Right lobe of liver (tissue), 6 donors: ENCODE measurements at regions not wholly inside any gene's neighbourhood (a gene's known extent, or its start where the extent isn't known, plus 50 kb on each side); places are given as distances from the start of the nearest gene placed in this dataset.
"Not testable (repeated sequence)": the region's sequence is repeated elsewhere in the genome, so short reads cannot be mapped to it uniquely, and the experiment has no call there.

Source experiments
- ATAC-seq, 4 donors: fragments of 200-7000 bp; cut with Tn5 transposase; one replicate each; pipeline ENCODE4 v1.9.1; 2020; ENCODE audit warnings: mild to moderate bottlenecking in 4 of 4, moderate library complexity in 4 of 4
- DNase-seq, 3 donors: peaks; one replicate each; pipeline ENCODE4 v3.0.0-alpha.2; 2020
- H3K27ac ChIP-seq, 3 donors: fragments of 200-600 bp; one replicate each; pipeline ENCODE4 v1.8.0; 2022
- H3K27me3 ChIP-seq, 2 donors: fragments of 200-600 bp; one replicate each; pipeline ENCODE4 v1.8.0; 2022
- H3K36me3 ChIP-seq, 4 donors: fragments of 200-600 bp; sonication (generic) in 1 of 4; one replicate each; pipeline versions ENCODE4 v1.5.1 to v1.8.0; 2017 to 2022; ENCODE audit warnings: control low read depth in 1 of 4
- H3K4me1 ChIP-seq, 4 donors: fragments of 200-600 bp; sonication (generic) in 1 of 4; one replicate each; pipeline versions ENCODE4 v1.5.1 to v1.8.0; 2017 to 2022; ENCODE audit warnings: control low read depth in 1 of 4
- H3K4me3 ChIP-seq, 3 donors: fragments of 200-600 bp; one replicate each; pipeline ENCODE4 v1.8.0; 2022
- H3K9me3 ChIP-seq, 4 donors: fragments of 200-600 bp; sonication (generic) in 1 of 4; one replicate each; pipeline versions ENCODE4 v1.5.1 to v1.8.0; 2017 to 2022; ENCODE audit warnings: control low read depth in 1 of 4
- CTCF ChIP-seq, 4 donors: fragments of 200-600 bp in 3 of 4; fragments of 450-650 bp in 1 of 4; IDR thresholded peaks; one replicate each; pipeline versions ENCODE4 v1.5.1 to v1.8.0; 2016 to 2022; ENCODE audit warnings: antibody characterized with exemption in 4 of 4, mild to moderate bottlenecking in 2 of 4
- POLR2A ChIP-seq: fragments of 450-650 bp; IDR thresholded peaks from one replicate; pipeline ENCODE4 v1.6.1; 2017; ENCODE audit warnings: antibody characterized with exemption, mild to moderate bottlenecking
- WGBS: methylation state at CpG from one replicate; pipeline ENCODE4 v1.1.6; 2018; ENCODE audit warnings: low coverage, low lambda C conversion rate; ENCODE audit not compliant: insufficient coverage; ENCODE audit errors: missing lambda C conversion rate; 5-methylcytosine and 5-hydroxymethylcytosine counted together
- intact Hi-C, 2 donors: fragments of 100-400 bp; cut with DNase I; formaldehyde crosslinking; loops; one replicate each; pipeline versions ENCODE4 v1.11.2 to v1.14.1; 2022
- donor health status: DM: no; HTN: yes; CAD: no.
- donor health status: DM: no; HTN: no; CAD: no.
- donor health status: DM: no; HTN: no; CAD: no.
- donor health status: DM: no; HTN: yes; CAD: no.
- donor health status: DM: no; HTN: yes; CAD: no.

- Histone ChIP-seq H3K4me3 (no peak overlapping the region), H3K4me1 (no peaks in the 10 kb centered on the region), H3K9me3 (no peaks in the 10 kb centered on the region), H3K27ac (no peak overlapping the region), H3K36me3 (no peaks in the 10 kb centered on the region), H3K27me3 (no peaks in the 10 kb centered on the region)
- intact Hi-C loops, result no loop called here
- no peak for DNase-seq
- no peak for ATAC-seq
- 96% methylated on average over 31 of the region's 71 CpGs for WGBS
- TF ChIP-seq POLR2A (no peak), CTCF (IDR thresholded peaks at IDR 0.05) (no peak)
Measured at GRCh38 chr13:18233783-18234299, 947.8 kb downstream of the TUBA3C start.

DNA sequence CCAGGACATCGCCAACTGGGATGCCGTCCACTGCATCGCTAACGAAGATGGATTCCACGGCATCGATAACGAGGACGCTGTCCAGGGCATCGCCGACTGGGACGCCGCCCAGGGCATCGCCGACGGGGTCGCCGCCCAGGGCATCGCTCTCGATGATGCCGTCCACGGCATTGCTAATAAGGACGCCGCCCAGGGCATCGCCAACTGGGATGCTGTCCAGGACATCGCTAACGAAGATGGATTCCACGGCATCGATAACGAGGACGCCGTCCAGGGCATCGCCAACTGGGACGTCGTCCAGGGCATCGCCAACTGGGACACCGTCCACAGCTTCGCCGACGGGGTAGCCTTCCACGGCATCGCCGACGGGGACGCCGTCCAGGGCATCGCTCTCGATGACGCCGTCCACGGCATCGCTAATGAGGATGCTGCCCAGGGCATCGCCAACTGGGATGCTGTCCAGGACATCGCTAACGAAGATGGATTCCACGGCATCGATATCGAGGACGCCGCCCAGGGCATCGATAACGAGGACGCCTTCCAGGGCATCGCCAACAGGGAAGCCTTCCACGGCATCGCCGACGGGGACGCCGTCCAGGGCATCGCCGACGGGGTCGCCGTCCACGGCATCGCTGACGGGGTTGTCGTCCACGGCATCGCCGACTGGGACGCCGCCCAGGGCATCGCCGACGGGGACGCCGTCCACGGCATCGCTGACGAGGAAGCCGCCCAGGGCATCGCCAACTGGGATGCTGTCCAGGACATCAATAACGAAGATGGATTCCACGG, 948.4 kb downstream of the TUBA3C start:
- Histone ChIP-seq H3K27me3 (no peaks in the 10 kb centered on the region), H3K27ac (no peak overlapping the region), H3K4me3 (no peak overlapping the region), H3K9me3 (no peaks in the 10 kb centered on the region), H3K4me1 (no peaks in the 10 kb centered on the region), H3K36me3 (no peaks in the 10 kb centered on the region)
- ATAC-seq (no peak), DNase-seq (no peak)
- intact Hi-C loops, result no loop called here
- TF ChIP-seq CTCF (IDR thresholded peaks at IDR 0.05) (no peak), POLR2A (no peak)
- 93% methylated on average over 65 of the region's 95 CpGs for WGBS

- peak in 1 of 4 donors; percentile 33 for ATAC-seq
- DNase-seq, result no peak
- intact Hi-C loops, result no loop called here
- no peaks in the 10 kb centered on the region for H3K27me3 ChIP-seq
- no peaks in the 10 kb centered on the region for H3K36me3 ChIP-seq
- H3K9me3 ChIP-seq, result no peaks in the 10 kb centered on the region
- H3K4me3 ChIP-seq, result no peak overlapping the region
- no peak overlapping the region for H3K27ac ChIP-seq
- TF ChIP-seq POLR2A (no peak), CTCF (IDR thresholded peaks at IDR 0.05) (no peak)
- WGBS, result 85% methylated on average over 10 of the region's 80 CpGs
- H3K4me1 ChIP-seq, result no peaks in the 10 kb centered on the region
Measured at GRCh38 chr13:18232298-18232993, 949.2 kb downstream of the TUBA3C start.

DNA sequence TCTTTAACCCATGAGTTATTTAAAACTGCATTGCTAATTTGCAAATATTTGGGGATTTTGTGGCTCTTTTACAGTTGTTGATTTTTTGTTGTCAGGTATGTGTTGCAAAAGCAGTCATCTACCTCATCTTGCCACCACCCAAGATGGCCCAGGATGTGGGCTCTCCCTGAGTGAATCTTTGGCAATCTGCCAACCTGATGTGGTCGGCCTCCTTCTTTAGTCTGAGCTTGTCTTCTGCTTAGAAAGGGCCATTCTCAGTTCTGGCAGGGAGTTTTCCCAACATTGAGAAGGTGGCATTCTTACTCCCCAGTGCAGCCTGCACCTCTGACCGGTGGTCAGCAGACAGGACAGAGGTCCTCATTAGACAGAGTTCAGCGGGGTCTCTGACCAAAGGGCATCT, 957.2 kb downstream of the TUBA3C start:
- 48% methylated on average over 3 of the region's 3 CpGs for WGBS
- not testable (repeated sequence) for H3K27ac ChIP-seq

GRCh38 chr13:18214689-18215088, 966.9 kb downstream of the TUBA3C start:
- H3K27me3 ChIP-seq, DNase-seq, H3K9me3 ChIP-seq, H3K4me3 ChIP-seq, H3K27ac ChIP-seq, H3K36me3 ChIP-seq, intact Hi-C loops, H3K4me1 ChIP-seq: not testable (repeated sequence)
- ATAC-seq, result peak in 3 of 4 donors; percentile 32 to 67 (median 60)

More for the DNA sequence above, 957.2 kb downstream of the TUBA3C start:
- H3K4me1 ChIP-seq, H3K9me3 ChIP-seq, DNase-seq, H3K4me3 ChIP-seq, H3K27me3 ChIP-seq, ATAC-seq, intact Hi-C loops, H3K36me3 ChIP-seq: not testable (repeated sequence)

DNA sequence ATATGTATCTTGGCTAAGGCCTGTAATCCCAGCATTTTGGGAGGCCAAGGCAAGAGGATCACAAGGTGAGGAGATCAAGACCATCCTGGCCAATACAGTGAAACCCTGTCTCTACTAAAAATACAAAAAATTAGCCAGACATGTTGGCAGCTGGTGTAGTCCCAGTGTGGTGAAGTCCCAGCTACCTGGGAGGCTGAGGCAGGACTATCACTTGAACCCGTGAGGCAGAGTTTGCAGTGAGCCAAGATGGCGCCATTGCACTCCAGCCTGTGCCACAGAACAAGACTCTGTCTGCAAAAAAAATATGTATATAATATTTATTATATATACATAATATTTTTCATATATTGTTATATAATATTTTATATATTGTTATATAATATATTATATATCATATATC, 968.1 kb downstream of the TUBA3C start:
- H3K36me3 ChIP-seq, H3K27ac ChIP-seq, ATAC-seq, H3K27me3 ChIP-seq, H3K4me1 ChIP-seq, H3K9me3 ChIP-seq, DNase-seq, intact Hi-C loops, H3K4me3 ChIP-seq: not testable (repeated sequence)
- WGBS, result 69% methylated on average over 2 of the region's 2 CpGs
